ENCODE measurements at regions not wholly inside any gene's neighbourhood (a gene's known extent, or its start where the extent isn't known, plus 50 kb on each side); places are given as distances from the start of the nearest gene placed in this dataset.

- TF ChIP-seq CTCF (IDR thresholded peaks at IDR 0.05; ENCODE audit: low read depth, low read length, missing input control) (no peak), TAF1 (conservative IDR thresholded peaks at IDR 0.05) (no peak), JUND (IDR thresholded peaks at IDR 0.05) (no peak), MAX (IDR thresholded peaks at IDR 0.05) (no peak), RXRA (IDR thresholded peaks at IDR 0.05) (no peak), EGR1 (IDR thresholded peaks at IDR 0.05; ENCODE audit: low read depth in 2 of 2) (no peak), REST (IDR thresholded peaks at IDR 0.05) (no peak), ATF3 (IDR thresholded peaks at IDR 0.05) (no peak)
Observed at GRCh38 chr18:11419338-11419737, 190.1 kb upstream of the SLC35G4 start.

Data from liver (tissue), 3 donors.